ENCODE measurements at regions not wholly inside any gene's neighbourhood (a gene's known extent, or its start where the extent isn't known, plus 50 kb on each side); places are given as distances from the start of the nearest gene placed in this dataset.

DNA sequence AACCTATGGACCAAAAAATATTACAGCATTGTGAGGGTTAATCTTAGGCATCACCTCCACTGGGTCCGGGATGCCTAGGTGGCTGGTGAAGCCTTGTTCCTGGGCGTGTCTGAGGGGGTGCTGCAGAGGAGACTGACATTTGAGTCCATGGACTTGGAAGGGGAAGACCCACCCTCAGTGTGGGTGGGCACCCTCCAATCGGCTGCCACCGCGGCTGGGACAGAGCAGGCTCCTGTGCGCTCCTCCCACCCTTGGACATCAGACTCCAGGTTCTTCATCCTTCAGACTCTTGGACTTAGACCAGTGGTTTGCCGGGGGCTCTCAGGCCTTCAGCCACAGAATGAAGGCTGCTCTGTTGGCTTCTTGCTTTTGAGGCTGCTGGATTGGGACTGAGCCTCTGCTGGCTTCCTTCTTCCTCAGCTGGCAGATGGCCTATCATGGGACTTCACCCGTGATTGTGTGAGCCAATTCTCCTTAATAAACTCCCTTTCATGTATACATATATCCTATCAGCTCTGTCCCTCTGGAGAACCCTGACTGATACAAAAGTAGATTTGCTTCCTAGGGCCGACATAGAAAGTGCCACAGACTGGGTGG lies 113.1 kb downstream of the TTLL2 start:
- Histone ChIP-seq H2AFZ (ENCODE audit: low read depth, low read length, poor library complexity, severe bottlenecking) (no peak overlapping the region), H3K79me2 (ENCODE audit: insufficient read depth, low read length) (no peaks in the 10 kb centered on the region), H3K4me2 (ENCODE audit: low read length) (no peak overlapping the region), H3K9ac (ENCODE audit: low read length) (no peak overlapping the region), H3K36me3 (ENCODE audit: control insufficient read depth in 1 of 2, insufficient read depth in 2 of 2, low read length in 2 of 2) (no peaks in the 10 kb centered on the region), H4K20me1 (ENCODE audit: insufficient read depth) (no peaks in the 10 kb centered on the region), H3K9me3 (ENCODE audit: control insufficient read depth in 1 of 2, insufficient read depth in 1 of 2, low read depth in 1 of 2, low read length in 2 of 2) (no peaks in the 10 kb centered on the region), H3K9me2 (ENCODE audit: insufficient read depth) (no peaks in the 10 kb centered on the region), H3K27me3 (ENCODE audit: insufficient read depth, low read length) (peaks cover 9% of the 10 kb centered on the region; the same call in 1 of the 2 replicates), H3K4me1 (ENCODE audit: control insufficient read depth in 1 of 2, insufficient read depth in 2 of 2, low read length in 2 of 2) (no peaks in the 10 kb centered on the region), H3K27ac (ENCODE audit: low read depth, low read length) (no peak overlapping the region), H3K4me3 (replicated peaks in 1 of 2; ENCODE audit: low read depth in 1 of 2, low read length in 2 of 2) (no peak overlapping the region)
- ChIA-PET CTCF (no interaction called here), RAD21 (ENCODE audit: low non-redundant PET in 1 of 2, low total read pairs in 2 of 2, uncharacterized antibody in 2 of 2, unreplicated experiment in 2 of 2) (no interaction called here), POLR2A (no interaction called here)
- DNase-seq (ENCODE audit: low read depth, low spot score) (no peak), ATAC-seq (no peak)
- BruUV-seq (replicated peaks) = no TSS peak
- TF ChIP-seq CEBPB (IDR thresholded peaks at IDR 0.05; ENCODE audit: low read depth) (no peak), TCF7L2 (IDR thresholded peaks at IDR 0.05; ENCODE audit: borderline replicate concordance, extremely low read depth, insufficient read depth, insufficient read length) (no peak), ZNF274 (IDR thresholded peaks at IDR 0.05; ENCODE audit: low read depth, low read length) (no peak), YY1 (IDR thresholded peaks at IDR 0.05; ENCODE audit: extremely low read depth, insufficient replicate concordance, low read depth, low read length) (no peak)
- intact Hi-C loops (cut with micrococcal nuclease) = no loop called here

DNA sequence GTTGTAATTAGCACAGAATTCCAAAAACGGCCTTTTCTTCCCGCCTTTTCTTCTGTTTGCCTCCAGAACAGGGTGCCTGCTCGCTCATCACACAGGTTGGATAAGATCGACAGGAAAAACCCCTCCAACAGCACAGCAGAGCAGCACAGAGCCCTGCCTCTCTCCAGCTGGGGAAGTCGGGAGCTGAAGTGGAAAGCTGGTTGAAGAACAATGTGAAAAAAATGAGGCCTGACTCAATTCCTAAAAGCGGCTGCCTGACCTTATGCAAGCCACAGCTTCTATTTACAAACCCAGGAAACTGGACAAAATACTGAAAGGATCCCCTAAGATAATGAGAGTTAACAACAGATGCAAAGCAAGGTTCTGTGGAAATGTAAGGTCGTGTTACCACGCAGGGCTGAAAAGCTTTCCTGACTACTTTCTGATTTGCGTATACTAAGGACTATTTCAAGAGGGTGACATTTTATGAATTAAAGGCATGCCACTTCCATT lies 116.9 kb downstream of the TTLL2 start:
- H3K27me3 ChIP-seq (ENCODE audit: insufficient read depth, low read length) = peaks cover 19% of the 10 kb centered on the region; the same call in 1 of the 2 replicates
- H3K36me3 ChIP-seq (ENCODE audit: control insufficient read depth in 1 of 2, insufficient read depth in 2 of 2, low read length in 2 of 2) = no peaks in the 10 kb centered on the region
- no peaks in the 10 kb centered on the region for H3K9me2 ChIP-seq (ENCODE audit: insufficient read depth)
- ChIA-PET POLR2A (no interaction called here), RAD21 (ENCODE audit: low non-redundant PET in 1 of 2, low total read pairs in 2 of 2, uncharacterized antibody in 2 of 2, unreplicated experiment in 2 of 2) (no interaction called here), CTCF (no interaction called here)
- H3K9ac ChIP-seq (ENCODE audit: low read length) = no peak overlapping the region
- H3K27ac ChIP-seq (ENCODE audit: low read depth, low read length) = no peak overlapping the region
- ATAC-seq = no peak
- H3K4me1 ChIP-seq (ENCODE audit: control insufficient read depth in 1 of 2, insufficient read depth in 2 of 2, low read length in 2 of 2) = no peaks in the 10 kb centered on the region
- no peak overlapping the region for H3K4me3 ChIP-seq (replicated peaks in 1 of 2; ENCODE audit: low read depth in 1 of 2, low read length in 2 of 2)
- intact Hi-C loops (cut with micrococcal nuclease) = no loop called here
- no peaks in the 10 kb centered on the region for H4K20me1 ChIP-seq (ENCODE audit: insufficient read depth)
- no peaks in the 10 kb centered on the region for H3K79me2 ChIP-seq (ENCODE audit: insufficient read depth, low read length)
- no peak for DNase-seq (ENCODE audit: low read depth, low spot score)
- no peak overlapping the region for H2AFZ ChIP-seq (ENCODE audit: low read depth, low read length, poor library complexity, severe bottlenecking)
- BruUV-seq (replicated peaks) = no TSS peak
- H3K4me2 ChIP-seq (ENCODE audit: low read length) = no peak overlapping the region
- H3K9me3 ChIP-seq (ENCODE audit: control insufficient read depth in 1 of 2, insufficient read depth in 1 of 2, low read depth in 1 of 2, low read length in 2 of 2) = no peaks in the 10 kb centered on the region
- TF ChIP-seq ZNF274 (IDR thresholded peaks at IDR 0.05; ENCODE audit: low read depth, low read length) (no peak), RAD21 (IDR thresholded peaks at IDR 0.05; ENCODE audit: low read depth) (no peak), YY1 (IDR thresholded peaks at IDR 0.05; ENCODE audit: extremely low read depth, insufficient replicate concordance, low read depth, low read length) (no peak), ELF1 (IDR thresholded peaks at IDR 0.05; ENCODE audit: borderline replicate concordance, low read depth) (no peak), EZH2phosphoT487 (IDR thresholded peaks at IDR 0.05; ENCODE audit: borderline replicate concordance) (no peak), POLR2AphosphoS5 (IDR thresholded peaks at IDR 0.05; ENCODE audit: low read depth, low read length) (no peak), JUND (IDR thresholded peaks at IDR 0.05) (no peak), CEBPB (IDR thresholded peaks at IDR 0.05; ENCODE audit: low read depth) (no peak), FOSL1 (IDR thresholded peaks at IDR 0.05; ENCODE audit: low read depth) (no peak), SP1 (IDR thresholded peaks at IDR 0.05; ENCODE audit: low read depth) (no peak), CBX3 (IDR thresholded peaks at IDR 0.05; ENCODE audit: low read depth) (no peak), ZFX (IDR thresholded peaks at IDR 0.05) (no peak), SRF (IDR thresholded peaks at IDR 0.05; ENCODE audit: low read depth) (no peak)
- TF ChIP-seq, protein P1, sequence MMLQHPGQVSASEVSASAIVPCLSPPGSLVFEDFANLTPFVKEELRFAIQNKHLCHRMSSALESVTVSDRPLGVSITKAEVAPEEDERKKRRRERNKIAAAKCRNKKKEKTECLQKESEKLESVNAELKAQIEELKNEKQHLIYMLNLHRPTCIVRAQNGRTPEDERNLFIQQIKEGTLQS (IDR thresholded peaks at IDR 0.05) = no peak
- TF ChIP-seq, protein P2, sequence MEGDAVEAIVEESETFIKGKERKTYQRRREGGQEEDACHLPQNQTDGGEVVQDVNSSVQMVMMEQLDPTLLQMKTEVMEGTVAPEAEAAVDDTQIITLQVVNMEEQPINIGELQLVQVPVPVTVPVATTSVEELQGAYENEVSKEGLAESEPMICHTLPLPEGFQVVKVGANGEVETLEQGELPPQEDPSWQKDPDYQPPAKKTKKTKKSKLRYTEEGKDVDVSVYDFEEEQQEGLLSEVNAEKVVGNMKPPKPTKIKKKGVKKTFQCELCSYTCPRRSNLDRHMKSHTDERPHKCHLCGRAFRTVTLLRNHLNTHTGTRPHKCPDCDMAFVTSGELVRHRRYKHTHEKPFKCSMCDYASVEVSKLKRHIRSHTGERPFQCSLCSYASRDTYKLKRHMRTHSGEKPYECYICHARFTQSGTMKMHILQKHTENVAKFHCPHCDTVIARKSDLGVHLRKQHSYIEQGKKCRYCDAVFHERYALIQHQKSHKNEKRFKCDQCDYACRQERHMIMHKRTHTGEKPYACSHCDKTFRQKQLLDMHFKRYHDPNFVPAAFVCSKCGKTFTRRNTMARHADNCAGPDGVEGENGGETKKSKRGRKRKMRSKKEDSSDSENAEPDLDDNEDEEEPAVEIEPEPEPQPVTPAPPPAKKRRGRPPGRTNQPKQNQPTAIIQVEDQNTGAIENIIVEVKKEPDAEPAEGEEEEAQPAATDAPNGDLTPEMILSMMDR (IDR thresholded peaks at IDR 0.05 in 2 of 3, conservative IDR thresholded peaks at IDR 0.05 in 1 of 3; ENCODE audit: borderline replicate concordance in 1 of 3, insufficient read depth in 1 of 3, low read depth in 2 of 3, low read length in 2 of 3) = no peak
- TF ChIP-seq, protein P3, sequence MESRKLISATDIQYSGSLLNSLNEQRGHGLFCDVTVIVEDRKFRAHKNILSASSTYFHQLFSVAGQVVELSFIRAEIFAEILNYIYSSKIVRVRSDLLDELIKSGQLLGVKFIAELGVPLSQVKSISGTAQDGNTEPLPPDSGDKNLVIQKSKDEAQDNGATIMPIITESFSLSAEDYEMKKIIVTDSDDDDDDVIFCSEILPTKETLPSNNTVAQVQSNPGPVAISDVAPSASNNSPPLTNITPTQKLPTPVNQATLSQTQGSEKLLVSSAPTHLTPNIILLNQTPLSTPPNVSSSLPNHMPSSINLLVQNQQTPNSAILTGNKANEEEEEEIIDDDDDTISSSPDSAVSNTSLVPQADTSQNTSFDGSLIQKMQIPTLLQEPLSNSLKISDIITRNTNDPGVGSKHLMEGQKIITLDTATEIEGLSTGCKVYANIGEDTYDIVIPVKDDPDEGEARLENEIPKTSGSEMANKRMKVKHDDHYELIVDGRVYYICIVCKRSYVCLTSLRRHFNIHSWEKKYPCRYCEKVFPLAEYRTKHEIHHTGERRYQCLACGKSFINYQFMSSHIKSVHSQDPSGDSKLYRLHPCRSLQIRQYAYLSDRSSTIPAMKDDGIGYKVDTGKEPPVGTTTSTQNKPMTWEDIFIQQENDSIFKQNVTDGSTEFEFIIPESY (IDR thresholded peaks at IDR 0.05; ENCODE audit: extremely low read depth, insufficient replicate concordance, low read length) = no peak

Measured in HCT116 (cell line).